ENCODE measurements at regions not wholly inside any gene's neighbourhood (a gene's known extent, or its start where the extent isn't known, plus 50 kb on each side); places are given as distances from the start of the nearest gene placed in this dataset.

DNA sequence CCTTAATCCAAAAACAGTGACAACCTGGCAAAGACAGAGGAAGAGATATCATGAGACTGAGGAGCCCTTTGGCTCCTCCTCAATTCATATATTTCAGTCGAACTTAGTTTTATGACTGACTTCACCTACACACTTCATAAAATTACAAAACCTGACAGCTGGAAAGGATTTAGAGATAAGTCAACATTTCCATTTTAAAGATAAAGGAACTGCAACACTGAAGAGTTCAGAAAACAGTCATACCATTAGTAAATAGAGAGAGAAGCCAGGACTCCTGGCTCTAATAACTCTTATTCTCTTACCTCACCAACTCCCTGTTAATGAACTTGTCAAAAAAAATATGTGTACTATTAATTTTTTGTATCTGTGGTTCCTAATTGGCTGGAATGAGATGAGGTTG is 141.0 kb upstream of the COL1A2 start:
- TF ChIP-seq, protein P1, sequence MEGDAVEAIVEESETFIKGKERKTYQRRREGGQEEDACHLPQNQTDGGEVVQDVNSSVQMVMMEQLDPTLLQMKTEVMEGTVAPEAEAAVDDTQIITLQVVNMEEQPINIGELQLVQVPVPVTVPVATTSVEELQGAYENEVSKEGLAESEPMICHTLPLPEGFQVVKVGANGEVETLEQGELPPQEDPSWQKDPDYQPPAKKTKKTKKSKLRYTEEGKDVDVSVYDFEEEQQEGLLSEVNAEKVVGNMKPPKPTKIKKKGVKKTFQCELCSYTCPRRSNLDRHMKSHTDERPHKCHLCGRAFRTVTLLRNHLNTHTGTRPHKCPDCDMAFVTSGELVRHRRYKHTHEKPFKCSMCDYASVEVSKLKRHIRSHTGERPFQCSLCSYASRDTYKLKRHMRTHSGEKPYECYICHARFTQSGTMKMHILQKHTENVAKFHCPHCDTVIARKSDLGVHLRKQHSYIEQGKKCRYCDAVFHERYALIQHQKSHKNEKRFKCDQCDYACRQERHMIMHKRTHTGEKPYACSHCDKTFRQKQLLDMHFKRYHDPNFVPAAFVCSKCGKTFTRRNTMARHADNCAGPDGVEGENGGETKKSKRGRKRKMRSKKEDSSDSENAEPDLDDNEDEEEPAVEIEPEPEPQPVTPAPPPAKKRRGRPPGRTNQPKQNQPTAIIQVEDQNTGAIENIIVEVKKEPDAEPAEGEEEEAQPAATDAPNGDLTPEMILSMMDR (IDR thresholded peaks at IDR 0.05), result no peak
- TF ChIP-seq POLR2AphosphoS5 (IDR thresholded peaks at IDR 0.05) (no peak), EP300 (IDR thresholded peaks at IDR 0.05) (no peak)
